Hepatocyte (in vitro differentiated cells): ENCODE measurements at regions not wholly inside any gene's neighbourhood (a gene's known extent, or its start where the extent isn't known, plus 50 kb on each side); places are given as distances from the start of the nearest gene placed in this dataset.

Experiments
- EZH2 ChIP-seq: fragments of 200-600 bp; sonication (generic); IDR thresholded peaks from 2 replicates; pipeline ENCODE4 v1.6.1; 2016; ENCODE audit warnings: antibody characterized with exemption, mild to moderate bottlenecking, borderline replicate concordance
- TF ChIP-seq, protein P1 (sequence below): fragments of 200-600 bp; sonication (generic); IDR thresholded peaks from 2 replicates; pipeline ENCODE4 v1.5.1; 2016; ENCODE audit warnings: antibody characterized with exemption, mild to moderate bottlenecking; ENCODE audit not compliant: poor library complexity

DNA sequence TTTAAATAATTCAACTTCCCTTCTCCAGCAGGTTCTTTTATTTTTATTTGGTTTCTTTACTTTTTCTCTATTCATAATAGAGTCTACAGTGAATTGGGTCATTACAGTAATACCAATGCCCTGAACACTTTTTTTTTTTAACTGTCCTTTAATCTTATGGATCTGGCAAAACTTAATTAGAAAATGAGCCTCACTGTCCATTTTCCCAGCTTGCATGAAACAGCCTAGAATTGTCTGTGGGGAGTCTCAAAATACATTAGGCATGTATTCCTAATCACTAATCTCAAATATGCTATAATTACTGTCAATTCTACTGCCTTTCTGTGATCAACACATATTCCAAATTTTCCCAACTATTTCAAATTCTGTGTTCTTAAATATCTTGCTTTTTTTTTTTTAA, 406.8 kb downstream of the ANXA1 start:
- TF ChIP-seq, protein P1, sequence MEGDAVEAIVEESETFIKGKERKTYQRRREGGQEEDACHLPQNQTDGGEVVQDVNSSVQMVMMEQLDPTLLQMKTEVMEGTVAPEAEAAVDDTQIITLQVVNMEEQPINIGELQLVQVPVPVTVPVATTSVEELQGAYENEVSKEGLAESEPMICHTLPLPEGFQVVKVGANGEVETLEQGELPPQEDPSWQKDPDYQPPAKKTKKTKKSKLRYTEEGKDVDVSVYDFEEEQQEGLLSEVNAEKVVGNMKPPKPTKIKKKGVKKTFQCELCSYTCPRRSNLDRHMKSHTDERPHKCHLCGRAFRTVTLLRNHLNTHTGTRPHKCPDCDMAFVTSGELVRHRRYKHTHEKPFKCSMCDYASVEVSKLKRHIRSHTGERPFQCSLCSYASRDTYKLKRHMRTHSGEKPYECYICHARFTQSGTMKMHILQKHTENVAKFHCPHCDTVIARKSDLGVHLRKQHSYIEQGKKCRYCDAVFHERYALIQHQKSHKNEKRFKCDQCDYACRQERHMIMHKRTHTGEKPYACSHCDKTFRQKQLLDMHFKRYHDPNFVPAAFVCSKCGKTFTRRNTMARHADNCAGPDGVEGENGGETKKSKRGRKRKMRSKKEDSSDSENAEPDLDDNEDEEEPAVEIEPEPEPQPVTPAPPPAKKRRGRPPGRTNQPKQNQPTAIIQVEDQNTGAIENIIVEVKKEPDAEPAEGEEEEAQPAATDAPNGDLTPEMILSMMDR: no peak
- TF ChIP-seq EZH2: no peak
